RKO (cell line): ENCODE measurements at regions not wholly inside any gene's neighbourhood (a gene's known extent, or its start where the extent isn't known, plus 50 kb on each side); places are given as distances from the start of the nearest gene placed in this dataset.
"Not testable (repeated sequence)": the region's sequence is repeated elsewhere in the genome, so short reads cannot be mapped to it uniquely, and the experiment has no call there.

Experiments used
- DNase-seq: peaks from one replicate; pipeline ENCODE4 v3.0.0-alpha.2; 2016; ENCODE audit warnings: low spot score

DNA sequence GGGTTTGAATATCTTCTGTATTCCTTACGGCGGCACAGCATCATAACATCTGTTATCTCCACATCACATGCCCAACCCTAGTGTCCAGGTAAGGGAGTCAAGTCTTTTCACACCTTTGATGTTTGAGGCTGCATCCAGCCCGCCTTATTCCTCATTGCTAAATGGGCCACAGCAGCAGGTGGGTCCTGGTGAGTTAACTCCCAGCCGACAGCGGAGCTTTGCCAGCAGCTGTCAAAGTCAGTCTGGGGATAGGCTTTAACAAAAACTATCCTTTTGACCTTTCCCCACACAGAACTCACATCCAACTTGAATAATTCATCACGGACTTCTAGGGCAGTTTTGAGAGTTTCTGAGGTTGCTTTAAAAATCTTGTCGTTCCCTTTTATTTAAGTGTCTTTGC is 235.1 kb downstream of the DLEU7 start:
- no peak for DNase-seq

DNA sequence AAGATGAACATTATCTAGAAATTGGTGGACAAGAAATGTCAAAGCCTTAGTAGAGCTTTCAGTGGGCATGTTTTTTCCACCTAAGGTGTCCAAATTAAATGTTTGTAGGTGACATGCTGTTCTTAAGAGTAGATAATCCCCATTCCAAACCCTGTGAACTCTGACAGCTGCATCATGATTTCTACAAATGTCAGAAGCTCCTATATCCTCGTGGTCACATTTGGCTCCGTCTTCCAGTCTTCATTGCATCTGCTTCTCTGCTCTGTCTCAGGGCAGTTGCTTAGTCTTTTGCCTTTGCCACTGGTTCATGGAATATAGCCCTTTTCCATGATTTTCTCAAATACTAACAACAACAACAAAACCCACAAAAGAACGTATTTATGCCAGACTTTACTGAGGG is 234.5 kb downstream of the DLEU7 start:
- DNase-seq: no peak

DNA sequence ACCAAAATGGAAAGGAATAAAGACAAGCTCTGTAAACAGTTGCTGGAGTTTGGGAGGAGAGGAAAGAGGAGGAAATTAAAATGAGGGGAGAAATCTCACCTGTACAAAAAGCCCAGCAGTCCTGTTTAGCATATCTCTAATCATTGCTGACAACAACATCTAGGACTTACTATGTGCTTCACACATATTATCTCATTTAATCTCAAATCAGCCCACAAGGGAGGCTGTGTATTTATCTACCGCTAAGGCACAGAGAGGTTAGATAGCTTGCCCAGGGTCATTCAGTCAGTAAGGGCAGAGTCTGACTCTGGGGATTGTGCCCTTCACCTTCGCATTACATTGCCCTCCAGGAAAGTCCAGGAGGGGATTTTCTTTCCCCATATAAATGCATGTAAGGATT is 233.3 kb downstream of the DLEU7 start:
- no peak for DNase-seq

DNA sequence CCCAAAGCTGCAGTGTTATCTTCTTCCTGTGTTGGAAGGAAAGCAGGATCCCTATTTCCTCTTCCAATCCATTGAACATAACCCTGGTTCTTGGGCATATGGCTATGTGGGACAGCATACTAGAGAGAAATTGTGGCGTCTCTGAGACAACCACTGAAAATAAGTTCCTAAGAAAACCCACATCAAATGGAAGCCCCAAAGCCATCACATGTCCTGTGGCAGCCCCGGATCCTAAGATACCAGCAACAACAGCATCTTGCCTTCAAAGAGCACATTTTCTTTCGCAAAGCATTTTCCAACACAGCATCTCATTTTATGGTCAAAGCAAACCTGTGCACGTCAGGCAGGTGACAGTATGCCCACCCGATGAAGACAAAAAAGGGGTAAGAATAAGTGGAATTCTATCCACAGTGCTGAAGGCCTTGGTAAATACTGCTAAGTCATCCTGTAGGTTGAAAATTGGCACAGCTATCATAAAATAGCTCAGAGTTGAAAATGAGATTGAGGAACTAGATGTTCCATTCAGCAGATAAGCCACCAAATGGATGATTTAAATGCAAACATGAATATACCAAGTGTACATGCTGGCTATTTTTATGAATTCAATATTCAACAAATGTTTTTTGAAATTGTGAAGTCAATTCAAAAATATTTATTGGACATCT is 232.2 kb downstream of the DLEU7 start:
- DNase-seq: no peak

DNA sequence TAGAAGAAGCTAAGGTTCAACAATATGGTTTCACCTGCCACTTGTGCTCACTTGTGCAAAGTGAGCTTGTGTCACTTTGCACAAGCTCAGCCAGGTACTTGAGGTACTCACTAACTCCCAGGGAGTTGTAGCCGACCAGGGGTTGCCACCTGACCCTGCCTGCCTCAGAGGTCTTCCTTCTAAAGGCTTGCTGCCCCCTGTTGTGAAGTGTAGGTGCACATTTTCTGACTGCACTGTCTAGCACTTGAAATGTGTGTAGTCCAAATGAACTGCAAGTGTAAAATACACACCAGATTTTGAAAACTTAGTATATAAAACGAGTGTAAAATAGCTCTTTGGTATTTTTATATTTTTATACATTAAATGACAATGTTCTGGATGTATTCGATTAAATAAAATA is 230.8 kb downstream of the DLEU7 start:
- DNase-seq: no peak

DNA sequence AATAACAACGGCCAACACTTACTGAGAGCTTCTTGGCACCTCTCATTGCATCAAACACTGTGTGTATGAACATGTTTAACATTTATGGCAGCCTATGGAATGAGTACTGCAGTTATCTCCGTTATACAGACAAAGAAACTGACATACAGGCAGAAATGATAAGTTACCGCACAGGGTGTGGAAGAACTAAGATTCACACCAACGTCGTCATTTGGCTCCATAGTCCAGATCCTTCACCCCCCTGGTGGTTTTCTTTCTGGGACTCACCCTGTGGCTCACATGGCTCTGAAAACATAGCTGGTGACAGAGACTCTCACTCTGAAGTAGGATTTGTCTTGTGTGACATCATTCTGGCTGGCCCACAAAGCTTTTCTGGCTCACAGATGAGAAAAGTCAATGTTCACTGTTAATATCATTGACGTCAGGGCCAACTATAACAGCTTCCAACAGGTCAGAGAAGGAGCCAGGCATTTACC is 230.1 kb downstream of the DLEU7 start:
- DNase-seq: no peak

DNA sequence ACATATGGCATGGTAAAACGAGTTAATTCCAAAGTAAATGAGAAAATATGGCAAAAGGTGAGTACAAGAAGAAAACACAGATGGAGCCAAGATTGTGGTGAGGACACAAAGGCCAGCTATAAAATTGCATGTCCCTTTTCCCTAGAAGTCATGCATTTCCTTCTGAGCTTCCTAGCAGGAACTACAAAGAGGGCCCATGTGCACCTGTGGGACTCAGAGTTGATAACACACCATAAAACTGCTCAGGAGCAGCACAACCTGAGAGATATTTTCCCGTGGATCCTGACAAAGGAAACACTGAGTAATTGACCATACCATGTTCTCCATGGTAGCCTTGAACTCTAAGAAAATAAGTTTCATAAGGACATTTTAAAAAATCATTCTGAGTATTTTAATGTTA is 228.3 kb downstream of the DLEU7 start:
- no peak for DNase-seq

DNA sequence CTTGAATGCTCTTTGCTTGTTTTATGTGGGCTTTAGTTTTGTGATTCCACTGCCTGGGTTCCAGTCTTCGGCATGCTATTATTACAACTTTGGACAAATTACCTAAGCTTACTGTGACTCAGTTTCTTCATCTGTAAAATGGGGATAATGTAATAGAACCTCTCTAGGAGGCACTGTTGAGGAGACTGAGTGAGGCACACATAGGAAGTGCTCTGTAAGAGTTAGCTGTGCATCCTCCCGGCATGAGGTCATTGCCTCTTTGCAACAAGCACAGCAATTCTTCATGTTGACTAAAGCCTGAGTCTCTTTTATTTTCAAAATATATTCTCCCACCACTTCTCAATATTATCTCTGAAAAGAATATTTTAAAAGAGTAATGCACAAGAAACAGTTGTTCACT is 227.4 kb downstream of the DLEU7 start:
- peak; percentile 50 for DNase-seq

DNA sequence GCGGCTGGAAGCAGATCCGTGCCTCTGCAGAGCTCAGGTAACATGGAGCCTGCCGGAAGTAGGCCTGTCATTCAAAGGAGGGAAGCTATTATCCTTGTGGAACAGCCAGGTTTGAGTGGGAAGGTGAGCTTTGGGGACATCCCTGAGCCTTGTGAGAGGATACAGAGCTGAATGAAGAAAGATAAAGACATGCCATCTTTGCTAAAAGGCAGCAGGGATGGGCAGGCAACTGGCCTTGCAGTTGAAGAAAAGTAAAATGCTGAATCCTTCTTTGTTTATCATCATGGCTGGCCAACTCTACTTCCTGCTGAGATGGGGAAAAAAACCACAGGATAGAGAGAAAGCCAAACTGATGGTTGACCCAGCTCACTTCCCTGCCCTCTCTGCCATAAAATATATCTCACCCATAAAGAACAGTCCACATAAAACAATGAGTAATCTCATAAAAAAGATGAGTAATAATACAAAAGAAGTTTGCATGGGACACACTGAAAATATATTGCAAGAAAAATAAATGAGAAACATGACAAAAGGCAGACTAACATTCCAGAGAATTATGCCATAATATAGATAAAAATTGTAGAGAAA is 226.3 kb downstream of the DLEU7 start:
- DNase-seq: peak; percentile 52

DNA sequence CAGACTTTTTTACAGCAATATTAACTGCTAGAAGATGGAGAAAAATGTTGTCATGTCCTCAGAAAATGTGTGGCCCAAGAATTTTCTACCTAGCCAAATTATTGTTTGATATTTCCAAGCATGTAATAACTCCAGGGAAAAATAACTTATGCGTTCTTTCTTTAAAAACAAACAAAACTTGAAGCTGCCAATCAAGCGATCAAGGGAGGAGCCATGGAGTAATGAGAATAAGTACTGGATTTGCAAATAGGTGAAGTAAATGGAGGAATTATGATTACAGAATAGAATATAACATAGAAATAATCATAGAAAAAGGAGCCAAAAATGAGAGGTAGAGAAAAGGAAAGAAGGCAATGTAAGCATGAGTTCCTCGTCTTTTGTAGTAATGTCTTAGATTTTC is 225.3 kb downstream of the DLEU7 start:
- DNase-seq: no peak

DNA sequence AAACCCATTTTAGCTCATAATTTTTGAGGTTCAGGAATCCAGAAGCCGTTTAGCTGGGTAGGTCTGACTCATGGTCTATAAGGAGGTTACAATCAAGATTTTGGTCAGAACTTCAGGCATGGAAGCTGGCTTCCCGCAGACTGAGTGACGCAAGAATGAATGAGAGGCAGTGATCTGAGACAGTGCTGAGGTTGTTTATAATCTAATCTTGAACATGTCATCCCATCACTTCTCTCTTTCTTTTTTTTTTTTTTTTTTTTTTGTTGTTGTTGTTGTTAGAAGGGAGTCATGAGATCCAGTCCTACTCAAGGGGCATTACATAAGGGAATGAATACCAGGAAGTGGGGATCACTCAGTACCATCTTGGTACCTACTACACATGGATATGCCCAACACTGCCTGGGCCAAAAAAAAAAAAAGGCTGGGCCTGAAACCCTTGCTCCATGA is 217.4 kb downstream of the DLEU7 start:
- DNase-seq: no peak

DNA sequence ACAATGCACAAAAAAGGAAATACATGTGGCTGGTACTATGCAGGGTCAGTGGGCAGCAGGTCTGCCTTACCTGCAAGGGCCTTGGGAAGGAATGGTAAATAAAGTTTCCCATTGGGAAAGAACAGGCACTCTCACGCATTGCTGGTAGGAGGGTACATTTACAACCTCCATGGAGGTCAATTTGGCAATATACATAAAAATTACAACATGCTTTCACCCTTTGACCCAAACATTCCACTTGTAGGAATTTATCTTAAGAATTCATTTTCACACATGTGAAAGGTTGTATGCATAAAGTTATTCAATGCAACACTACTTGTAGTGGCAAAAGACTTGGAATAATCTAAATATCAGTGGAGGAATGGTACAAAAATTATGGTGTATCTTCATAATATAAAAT is 216.4 kb downstream of the DLEU7 start:
- no peak for DNase-seq

DNA sequence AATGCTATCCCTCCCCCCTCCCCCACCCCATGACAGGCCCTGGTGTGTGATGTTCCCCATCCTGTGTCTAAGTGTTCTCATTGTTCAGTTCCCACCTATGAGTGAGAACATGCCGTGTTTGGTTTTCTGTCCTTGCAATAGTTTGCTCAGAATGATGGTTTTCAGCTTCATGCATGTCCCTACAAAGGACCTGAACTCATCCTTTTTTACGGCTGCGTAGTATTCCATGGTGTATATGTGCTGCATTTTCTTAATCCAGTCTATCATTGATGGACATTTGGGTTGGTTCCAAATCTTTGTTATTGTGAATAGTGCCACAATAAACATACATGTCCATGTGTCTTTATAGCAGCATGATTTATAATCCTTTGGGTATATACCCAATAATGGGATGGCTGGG is 215.0 kb downstream of the DLEU7 start:
- DNase-seq: not testable (repeated sequence)

DNA sequence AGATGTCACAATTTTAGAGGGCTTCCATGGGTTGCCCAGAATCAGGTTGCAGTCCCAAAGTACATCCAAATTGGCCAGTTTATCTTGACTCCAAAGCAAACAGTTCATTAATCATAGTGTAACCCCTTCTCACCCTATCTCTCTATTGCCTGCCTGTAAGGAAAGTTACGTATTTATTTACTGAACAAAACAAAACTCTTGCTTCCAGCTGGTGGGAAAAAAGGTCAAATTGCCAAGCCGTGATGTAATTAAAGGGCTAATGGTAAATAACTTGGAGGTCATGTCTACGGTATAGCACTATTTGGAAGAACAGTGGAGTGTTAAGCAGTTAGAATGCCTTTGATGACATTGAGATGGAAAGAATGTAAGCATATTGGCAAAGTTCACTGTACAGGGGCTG is 214.0 kb downstream of the DLEU7 start:
- no peak for DNase-seq

DNA sequence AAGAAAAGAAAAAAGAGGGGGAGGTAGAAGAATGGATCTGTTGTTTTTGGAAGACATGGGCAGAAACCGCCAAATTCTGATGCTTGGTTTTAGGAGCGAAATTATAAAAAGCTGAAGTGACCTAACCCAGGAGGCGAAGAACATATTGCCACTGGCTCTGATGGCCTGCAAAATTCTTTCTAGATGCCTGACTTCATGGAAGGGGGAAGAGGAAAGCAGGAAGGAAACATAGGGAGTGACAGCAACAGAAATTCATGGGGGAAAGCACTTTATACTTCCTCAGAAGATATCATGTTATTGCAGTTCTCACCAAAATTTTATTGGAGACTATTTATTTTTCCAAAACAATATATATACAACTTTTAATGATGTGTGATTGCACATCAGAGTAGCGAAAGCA is 213.5 kb downstream of the DLEU7 start:
- no peak for DNase-seq

DNA sequence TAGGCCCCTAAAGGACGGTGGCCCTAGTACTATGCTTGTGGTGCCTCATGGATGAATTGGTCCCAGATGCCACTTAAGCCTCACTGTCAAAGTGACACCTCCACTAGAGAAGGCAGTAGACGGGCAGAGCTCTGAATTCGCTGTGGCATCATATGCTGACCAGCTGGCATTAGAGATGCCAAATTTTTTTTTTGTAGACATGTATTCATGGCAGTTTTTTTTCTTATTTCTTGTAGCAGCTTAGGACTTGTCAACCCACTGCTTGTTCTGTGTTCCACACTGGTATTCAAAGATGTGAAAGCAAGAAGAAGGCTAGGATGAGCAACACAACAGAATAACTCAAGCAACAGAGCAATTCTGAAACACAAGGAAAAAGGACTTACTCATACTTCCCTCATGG is 212.5 kb downstream of the DLEU7 start:
- no peak for DNase-seq

DNA sequence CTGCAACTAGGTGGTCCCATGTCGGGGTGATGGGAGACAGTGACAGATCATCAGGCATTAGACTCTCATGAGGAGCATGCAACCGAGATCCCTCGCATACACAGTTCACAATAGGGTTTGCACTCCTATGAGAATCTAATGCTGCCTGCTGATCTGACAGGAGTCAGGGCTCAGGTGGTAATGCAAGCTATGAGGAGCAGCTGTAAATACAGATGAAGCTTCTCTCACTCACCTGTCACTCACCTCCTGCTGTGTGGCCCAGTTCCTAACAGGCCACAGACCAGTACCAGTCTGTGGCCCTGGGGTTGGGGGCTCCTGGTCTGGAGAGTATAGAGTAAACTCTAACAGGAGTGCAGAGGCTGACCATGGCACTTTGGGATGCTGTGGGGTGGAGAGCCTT is 209.2 kb downstream of the DLEU7 start:
- DNase-seq: no peak

DNA sequence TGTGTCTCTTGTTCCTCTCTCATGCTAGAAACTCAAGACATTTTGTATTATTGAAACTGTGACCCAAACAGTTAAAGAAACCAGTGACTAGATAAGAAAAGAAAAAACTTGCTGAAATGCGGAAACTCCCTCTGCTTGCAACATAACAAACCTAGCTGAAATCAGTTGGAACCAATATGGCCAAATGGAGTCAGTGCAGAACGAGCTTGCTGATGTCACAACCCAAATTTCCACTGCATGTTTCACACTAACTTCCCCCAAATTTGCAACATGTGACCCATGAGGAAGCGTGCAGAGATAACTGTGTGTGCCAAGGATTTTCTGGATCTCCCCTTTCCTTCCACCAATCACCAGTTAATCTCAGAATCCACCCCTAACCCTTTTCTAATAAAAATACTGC is 208.0 kb downstream of the DLEU7 start:
- no peak for DNase-seq

DNA sequence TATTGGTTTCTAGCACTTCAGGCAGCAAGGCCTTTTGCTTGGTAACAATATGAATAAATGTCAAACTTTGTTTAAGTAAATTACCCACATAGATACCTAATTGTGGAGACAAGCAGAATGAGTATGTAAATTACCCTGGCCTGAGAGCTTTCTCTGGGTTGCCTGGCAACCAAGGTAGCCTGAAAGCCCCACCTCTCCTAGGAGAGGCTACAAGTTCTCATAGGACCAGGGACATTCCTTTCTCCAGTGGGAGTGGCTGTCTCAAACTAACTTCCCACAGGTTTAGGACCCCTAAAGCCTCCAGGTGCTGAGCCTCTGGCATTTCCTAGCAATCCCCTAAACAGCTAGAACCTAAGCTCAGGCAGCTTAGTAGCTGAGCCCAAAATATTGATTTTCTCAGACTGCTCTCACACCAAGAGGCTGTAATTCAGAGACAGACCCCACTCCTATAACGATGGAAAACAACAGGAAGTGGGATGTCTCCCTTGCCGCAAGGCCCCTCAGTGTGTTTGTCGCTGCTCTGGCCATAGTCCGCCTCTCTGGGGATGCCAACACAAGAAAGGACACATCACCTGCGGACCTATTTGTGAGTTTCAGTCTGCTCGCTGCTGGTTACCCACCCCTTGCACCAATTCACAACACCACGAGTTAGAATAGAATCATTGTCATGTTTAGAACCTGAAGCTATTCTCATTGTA is 207.3 kb downstream of the DLEU7 start:
- DNase-seq: no peak

DNA sequence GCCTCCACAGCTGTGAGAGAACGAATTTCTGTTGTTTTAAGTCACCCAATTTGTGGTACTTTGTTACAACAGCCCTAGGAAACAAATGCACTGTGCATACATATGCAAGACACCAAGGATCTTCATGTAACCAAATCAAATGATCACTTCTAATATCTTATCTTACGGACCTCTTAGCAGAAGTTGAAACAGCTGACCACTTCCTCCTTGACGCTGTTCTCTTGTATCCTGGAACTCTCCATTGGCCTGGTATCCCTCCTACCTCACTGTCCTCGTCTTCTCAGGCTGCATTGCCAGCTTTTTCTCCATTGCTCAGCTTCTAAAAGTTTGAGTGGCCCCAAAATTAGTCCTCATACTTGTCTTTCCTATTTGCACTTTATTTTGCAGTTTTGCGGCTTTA is 200.4 kb downstream of the DLEU7 start:
- DNase-seq: no peak

DNA sequence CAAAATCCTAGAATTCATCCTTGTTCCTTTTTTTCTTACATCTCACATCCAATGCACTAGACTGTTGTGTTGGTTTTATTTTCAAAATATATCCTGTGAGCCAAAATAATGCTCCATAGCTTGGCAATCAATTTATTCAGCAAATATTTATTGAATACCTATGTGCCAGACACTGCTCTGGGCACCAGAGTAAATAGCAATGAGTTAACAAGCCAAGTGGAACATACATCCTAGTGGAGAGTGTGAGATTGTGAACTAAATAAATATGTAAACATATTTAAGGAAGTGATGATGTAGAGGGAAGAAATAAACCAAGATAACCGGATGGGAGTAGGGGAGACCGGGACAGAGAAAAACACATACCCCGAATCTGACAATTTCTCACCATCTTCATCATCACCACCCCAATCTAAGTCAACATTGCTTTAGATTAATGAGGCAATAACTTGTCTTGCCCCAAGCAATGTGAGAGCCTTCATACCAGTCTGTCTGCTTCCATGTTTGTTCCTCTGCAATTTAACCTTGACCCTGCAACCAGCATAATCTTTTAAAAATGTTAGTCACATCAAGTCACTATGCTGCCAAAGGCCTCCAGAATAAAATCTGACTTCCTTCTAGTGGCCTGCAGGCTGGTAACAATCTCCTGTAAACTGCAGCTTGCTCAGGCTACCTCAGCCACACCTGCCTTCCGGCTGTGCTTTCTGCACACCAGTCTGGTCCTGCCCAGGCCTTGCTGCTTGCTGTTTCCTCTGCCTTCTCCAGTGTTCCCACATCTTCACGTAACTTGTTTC is 199.2 kb downstream of the DLEU7 start:
- no peak for DNase-seq

DNA sequence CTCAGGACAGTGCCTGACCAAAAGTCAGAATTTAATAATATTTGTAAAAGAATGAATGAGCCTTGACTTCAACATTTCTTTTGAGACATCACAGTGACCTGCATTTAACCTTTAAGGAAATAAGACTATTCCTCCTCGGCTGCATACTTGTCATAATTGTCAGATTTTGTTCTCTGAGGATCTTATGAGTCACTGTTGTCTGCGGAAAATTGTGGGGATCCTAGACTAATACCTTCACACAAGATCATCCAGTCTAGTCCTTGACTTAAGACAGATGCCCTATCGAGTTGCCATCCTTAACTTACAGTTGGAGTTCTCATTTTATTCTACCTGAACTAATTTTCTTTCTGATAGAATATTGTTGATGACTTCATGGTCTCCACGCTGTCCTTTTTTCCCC is 198.4 kb downstream of the DLEU7 start:
- no peak for DNase-seq

DNA sequence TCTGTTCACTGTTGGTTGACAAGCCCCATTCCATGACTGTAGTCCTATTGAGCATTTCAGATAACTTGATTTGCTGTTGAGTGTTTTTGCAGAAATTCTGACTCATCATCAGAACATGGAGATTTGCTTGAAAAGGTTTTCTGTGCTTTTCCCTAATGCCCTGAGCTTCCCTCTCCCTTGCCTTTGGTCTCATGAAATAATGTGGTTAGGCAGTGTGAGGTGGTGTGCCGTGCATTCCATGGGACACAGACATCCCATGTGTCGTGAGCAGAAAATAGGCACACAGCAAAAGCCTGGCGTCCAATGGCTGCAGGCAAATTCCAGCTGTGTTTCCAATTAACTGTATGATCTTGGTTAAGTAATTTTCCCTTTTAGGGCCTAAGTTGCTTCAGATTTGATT is 197.4 kb downstream of the DLEU7 start:
- DNase-seq: no peak
